Endodermal cell (in vitro differentiated cells): ENCODE measurements at regions not wholly inside any gene's neighbourhood (a gene's known extent, or its start where the extent isn't known, plus 50 kb on each side); places are given as distances from the start of the nearest gene placed in this dataset.

Experiments used
- DNase-seq: peaks from one replicate; pipeline ENCODE4 v3.0.0-alpha.2; 2017
- H3K27ac ChIP-seq: 2 replicates; pipeline ENCODE4 v1.5.1; 2013; ENCODE audit warnings: mild to moderate bottlenecking, low read depth, low read length, moderate library complexity
- H3K27me3 ChIP-seq: 2 replicates; pipeline ENCODE4 v1.6.1; 2013; ENCODE audit warnings: mild to moderate bottlenecking, low read length, moderate library complexity; ENCODE audit not compliant: insufficient read depth, control insufficient read depth, poor library complexity, severe bottlenecking
- H3K36me3 ChIP-seq: 2 replicates; pipeline ENCODE4 v1.7.0; 2013; ENCODE audit warnings: mild to moderate bottlenecking, low read length, moderate library complexity; ENCODE audit not compliant: control insufficient read depth, insufficient read depth
- H3K4me1 ChIP-seq: one replicate; pipeline ENCODE4 v1.7.0; 2013; ENCODE audit warnings: low read length; ENCODE audit not compliant: control insufficient read depth, insufficient read depth
- H3K4me3 ChIP-seq: 2 replicates; pipeline ENCODE4 v1.5.1; 2013; ENCODE audit warnings: mild to moderate bottlenecking, low read length, moderate library complexity
- H3K9ac ChIP-seq: 2 replicates; pipeline ENCODE4 v1.6.1; 2013; ENCODE audit warnings: mild to moderate bottlenecking, low read length, moderate library complexity; ENCODE audit not compliant: poor library complexity, severe bottlenecking; ENCODE audit errors: extremely low read depth
- H3K9me3 ChIP-seq: 2 replicates; pipeline ENCODE4 v1.6.1; 2013; ENCODE audit warnings: mild to moderate bottlenecking, low read length, moderate library complexity; ENCODE audit not compliant: control insufficient read depth
- H3K27ac Mint-ChIP-seq: 2 replicates; pipeline ENCODE4 v1.8.0; 2020; ENCODE audit warnings: mixed read lengths
- H3K27me3 Mint-ChIP-seq: 2 replicates; pipeline ENCODE4 v1.8.0; 2021; ENCODE audit warnings: mild to moderate bottlenecking, mixed read lengths; ENCODE audit not compliant: insufficient read depth
- H3K36me3 Mint-ChIP-seq: 2 replicates; pipeline ENCODE4 v1.8.0; 2020; ENCODE audit warnings: low read depth, mixed read lengths
- H3K4me1 Mint-ChIP-seq: 2 replicates; pipeline ENCODE4 v1.8.0; 2020; ENCODE audit warnings: mixed read lengths
- H3K4me3 Mint-ChIP-seq: 2 replicates; pipeline ENCODE4 v1.8.0; 2020; ENCODE audit warnings: mild to moderate bottlenecking, moderate library complexity, mixed read lengths
- H3K9me3 Mint-ChIP-seq: 2 replicates; pipeline ENCODE4 v1.8.0; 2020; ENCODE audit warnings: mild to moderate bottlenecking, mixed read lengths
- WGBS, 2 experiments: methylation state at CpG; one replicate each; pipeline versions ENCODE4 v1.1.5 to v1.1.7; 2013; ENCODE audit warnings: missing lambda C conversion rate in 2 of 2, mixed read lengths in 1 of 2; ENCODE audit not compliant: insufficient coverage in 1 of 2, insufficient read length in 1 of 2; 5-methylcytosine and 5-hydroxymethylcytosine counted together
- TF ChIP-seq, protein P1 (sequence below): fragments of 200-600 bp; sonication (generic); conservative IDR thresholded peaks from 2 replicates; pipeline ENCODE4 v1.5.0; 2021; ENCODE audit warnings: antibody characterized with exemption, mild to moderate bottlenecking

DNA sequence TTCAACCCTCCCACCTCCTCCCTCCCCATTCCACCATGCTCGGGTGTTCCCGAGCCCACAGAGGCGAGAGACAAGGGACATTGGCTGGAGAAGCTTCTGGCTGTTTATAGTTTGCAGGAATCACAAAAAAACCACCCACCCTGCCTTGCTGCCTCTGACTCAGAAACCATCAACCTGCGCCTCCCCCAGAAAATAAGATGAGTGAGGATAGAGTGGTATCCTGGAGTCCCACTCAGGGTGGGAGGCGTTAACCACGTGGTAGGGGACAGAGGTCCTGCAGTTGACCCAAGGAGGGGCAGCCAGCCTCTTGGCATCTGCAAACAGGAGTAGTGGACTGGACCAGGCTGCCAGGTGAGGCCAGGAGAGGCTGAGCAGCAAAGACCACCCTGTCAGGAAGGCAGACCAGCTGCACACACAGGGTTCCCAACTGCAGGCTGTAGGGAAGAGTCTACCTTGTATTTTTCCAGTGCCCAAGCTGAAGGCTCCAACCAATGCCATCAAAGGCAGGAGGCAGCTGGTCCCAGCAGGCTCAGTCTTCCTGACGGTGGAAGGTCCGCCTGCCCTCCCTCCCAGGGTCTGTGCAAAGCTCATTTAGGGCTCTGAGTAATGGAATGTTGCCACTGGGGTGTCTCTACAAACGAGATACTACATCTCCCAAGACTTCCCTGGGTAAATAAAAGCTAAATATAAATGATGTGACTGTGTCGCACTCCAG lies 201.5 kb upstream of the TNRC6C start:
- WGBS, 2 experiments: 83 to 92% methylated on average over 2 to 10 of the region's 10 CpGs
- H3K27ac Mint-ChIP-seq: no peak overlapping the region
- H3K27me3 ChIP-seq: no peaks in the 10 kb centered on the region
- H3K9ac ChIP-seq: no peak overlapping the region
- no peak for DNase-seq
- no peaks in the 10 kb centered on the region for H3K36me3 ChIP-seq
- H3K27me3 Mint-ChIP-seq: peaks cover 6% of the 10 kb centered on the region
- no peak overlapping the region for H3K4me3 Mint-ChIP-seq
- no peaks in the 10 kb centered on the region for H3K36me3 Mint-ChIP-seq
- no peaks in the 10 kb centered on the region for H3K4me1 ChIP-seq
- no peak overlapping the region for H3K4me3 ChIP-seq
- TF ChIP-seq, protein P1, sequence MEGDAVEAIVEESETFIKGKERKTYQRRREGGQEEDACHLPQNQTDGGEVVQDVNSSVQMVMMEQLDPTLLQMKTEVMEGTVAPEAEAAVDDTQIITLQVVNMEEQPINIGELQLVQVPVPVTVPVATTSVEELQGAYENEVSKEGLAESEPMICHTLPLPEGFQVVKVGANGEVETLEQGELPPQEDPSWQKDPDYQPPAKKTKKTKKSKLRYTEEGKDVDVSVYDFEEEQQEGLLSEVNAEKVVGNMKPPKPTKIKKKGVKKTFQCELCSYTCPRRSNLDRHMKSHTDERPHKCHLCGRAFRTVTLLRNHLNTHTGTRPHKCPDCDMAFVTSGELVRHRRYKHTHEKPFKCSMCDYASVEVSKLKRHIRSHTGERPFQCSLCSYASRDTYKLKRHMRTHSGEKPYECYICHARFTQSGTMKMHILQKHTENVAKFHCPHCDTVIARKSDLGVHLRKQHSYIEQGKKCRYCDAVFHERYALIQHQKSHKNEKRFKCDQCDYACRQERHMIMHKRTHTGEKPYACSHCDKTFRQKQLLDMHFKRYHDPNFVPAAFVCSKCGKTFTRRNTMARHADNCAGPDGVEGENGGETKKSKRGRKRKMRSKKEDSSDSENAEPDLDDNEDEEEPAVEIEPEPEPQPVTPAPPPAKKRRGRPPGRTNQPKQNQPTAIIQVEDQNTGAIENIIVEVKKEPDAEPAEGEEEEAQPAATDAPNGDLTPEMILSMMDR: no peak
- no peak overlapping the region for H3K27ac ChIP-seq
- H3K4me1 Mint-ChIP-seq: no peaks in the 10 kb centered on the region
- H3K9me3 ChIP-seq: no peaks in the 10 kb centered on the region
- peaks cover 1% of the 10 kb centered on the region for H3K9me3 Mint-ChIP-seq

DNA sequence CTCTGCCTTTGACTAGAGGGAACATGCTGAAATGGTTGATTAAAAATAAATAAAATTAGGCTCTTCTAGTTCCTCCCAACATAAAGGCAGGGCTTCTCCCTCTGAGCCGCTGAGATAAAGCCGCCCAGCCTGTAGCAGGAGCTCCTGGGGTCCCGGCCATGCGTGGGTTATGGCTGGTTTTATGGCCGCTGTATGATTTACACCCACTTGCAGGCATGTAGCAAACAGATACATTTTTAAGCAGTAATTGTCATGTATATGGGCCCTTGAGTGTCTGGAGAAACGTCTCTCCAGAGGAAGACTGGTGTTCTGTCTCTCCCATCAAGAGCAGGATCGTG lies 201.0 kb upstream of the TNRC6C start:
- H3K9me3 ChIP-seq: no peaks in the 10 kb centered on the region
- H3K4me3 ChIP-seq: no peak overlapping the region
- H3K9me3 Mint-ChIP-seq: peaks cover 1% of the 10 kb centered on the region
- no peak for DNase-seq
- no peak overlapping the region for H3K9ac ChIP-seq
- TF ChIP-seq, protein P1: no peak
- H3K36me3 Mint-ChIP-seq: no peaks in the 10 kb centered on the region
- H3K36me3 ChIP-seq: no peaks in the 10 kb centered on the region
- no peaks in the 10 kb centered on the region for H3K4me1 Mint-ChIP-seq
- no peaks in the 10 kb centered on the region for H3K4me1 ChIP-seq
- H3K27ac Mint-ChIP-seq: no peak overlapping the region
- H3K4me3 Mint-ChIP-seq: no peak overlapping the region
- H3K27ac ChIP-seq: no peak overlapping the region
- peaks cover 6% of the 10 kb centered on the region for H3K27me3 Mint-ChIP-seq
- 81 to 83% methylated on average over 3 to 7 of the region's 7 CpGs for WGBS, 2 experiments
- H3K27me3 ChIP-seq: no peaks in the 10 kb centered on the region

DNA sequence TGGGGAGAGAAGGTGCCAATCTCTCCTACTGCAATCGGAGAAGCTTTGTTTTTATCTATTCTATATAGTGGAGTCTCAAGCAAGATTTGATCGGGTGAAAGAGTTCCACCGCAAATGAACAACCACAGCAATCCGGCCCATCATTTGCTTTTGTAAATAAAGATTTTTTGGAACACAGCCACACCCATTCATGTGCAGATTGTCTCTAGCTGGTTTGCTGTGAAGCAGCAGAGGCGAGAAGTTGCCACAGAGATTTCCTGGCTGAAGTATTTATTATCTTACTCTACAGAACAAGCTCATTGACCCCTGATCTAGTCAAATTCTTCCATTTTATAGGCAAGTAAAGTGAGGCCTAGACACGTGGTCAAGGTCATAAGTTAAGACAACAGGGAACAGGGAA lies 195.5 kb upstream of the TNRC6C start:
- Mint-ChIP-seq H3K27ac (no peak overlapping the region), H3K4me3 (no peak overlapping the region), H3K27me3 (peaks cover 13% of the 10 kb centered on the region), H3K4me1 (peaks cover 6% of the 10 kb centered on the region), H3K36me3 (no peaks in the 10 kb centered on the region), H3K9me3 (no peaks in the 10 kb centered on the region)
- Histone ChIP-seq H3K4me3 (no peak overlapping the region), H3K36me3 (no peaks in the 10 kb centered on the region), H3K4me1 (no peaks in the 10 kb centered on the region), H3K27me3 (no peaks in the 10 kb centered on the region), H3K9me3 (no peaks in the 10 kb centered on the region), H3K27ac (no peak overlapping the region), H3K9ac (no peak overlapping the region)
- 76 to 81% methylated on average over 5 to 6 of the region's 6 CpGs for whole genome bisulfite sequencing, 2 experiments
- DNase-seq: no peak
- TF ChIP-seq, protein P1: no peak
